ENCODE measurements at regions not wholly inside any gene's neighbourhood (a gene's known extent, or its start where the extent isn't known, plus 50 kb on each side); places are given as distances from the start of the nearest gene placed in this dataset.
"Not testable (repeated sequence)": the region's sequence is repeated elsewhere in the genome, so short reads cannot be mapped to it uniquely, and the experiment has no call there.

DNA sequence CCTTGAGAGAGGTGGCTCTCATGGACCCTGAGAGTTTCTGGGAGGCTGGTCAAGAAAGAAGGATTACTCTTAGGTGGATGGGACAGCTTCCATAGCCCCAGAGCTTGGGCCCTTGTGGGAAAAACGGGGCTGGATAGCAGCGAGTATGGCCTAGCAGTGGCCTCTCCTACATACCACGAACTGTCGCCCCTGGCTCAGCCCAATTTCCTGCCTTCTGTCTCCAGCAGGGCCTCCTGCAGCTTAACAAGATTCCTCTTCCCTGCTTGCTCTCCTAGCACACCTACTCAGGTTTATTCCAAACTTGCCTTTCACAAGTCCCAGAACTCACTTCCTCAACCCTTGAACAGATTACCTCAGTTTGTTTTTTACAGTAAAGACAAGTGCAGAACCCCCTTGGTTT is 139.7 kb upstream of the TPM1 start:
- DNase-seq, result no peak

DNA sequence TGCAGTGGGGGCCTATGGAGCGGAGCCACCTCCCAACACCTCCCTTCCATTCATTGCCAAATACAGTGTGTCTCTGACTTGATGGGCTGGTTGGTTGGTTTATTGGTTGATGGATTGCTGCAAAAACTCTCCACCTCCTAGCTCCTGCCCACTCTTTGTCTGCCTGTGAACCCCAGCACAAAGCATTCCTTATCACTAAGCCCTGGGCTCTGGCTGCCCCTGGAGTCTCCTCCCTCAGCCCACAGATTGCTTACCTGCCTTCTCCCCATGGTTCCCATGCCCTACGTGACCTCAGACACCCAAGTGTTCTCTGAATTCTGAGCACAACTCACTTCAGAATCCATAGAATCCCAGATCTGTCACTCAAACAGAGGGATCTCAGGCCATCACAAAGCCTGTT is 139.1 kb upstream of the TPM1 start:
- DNase-seq, result no peak

DNA sequence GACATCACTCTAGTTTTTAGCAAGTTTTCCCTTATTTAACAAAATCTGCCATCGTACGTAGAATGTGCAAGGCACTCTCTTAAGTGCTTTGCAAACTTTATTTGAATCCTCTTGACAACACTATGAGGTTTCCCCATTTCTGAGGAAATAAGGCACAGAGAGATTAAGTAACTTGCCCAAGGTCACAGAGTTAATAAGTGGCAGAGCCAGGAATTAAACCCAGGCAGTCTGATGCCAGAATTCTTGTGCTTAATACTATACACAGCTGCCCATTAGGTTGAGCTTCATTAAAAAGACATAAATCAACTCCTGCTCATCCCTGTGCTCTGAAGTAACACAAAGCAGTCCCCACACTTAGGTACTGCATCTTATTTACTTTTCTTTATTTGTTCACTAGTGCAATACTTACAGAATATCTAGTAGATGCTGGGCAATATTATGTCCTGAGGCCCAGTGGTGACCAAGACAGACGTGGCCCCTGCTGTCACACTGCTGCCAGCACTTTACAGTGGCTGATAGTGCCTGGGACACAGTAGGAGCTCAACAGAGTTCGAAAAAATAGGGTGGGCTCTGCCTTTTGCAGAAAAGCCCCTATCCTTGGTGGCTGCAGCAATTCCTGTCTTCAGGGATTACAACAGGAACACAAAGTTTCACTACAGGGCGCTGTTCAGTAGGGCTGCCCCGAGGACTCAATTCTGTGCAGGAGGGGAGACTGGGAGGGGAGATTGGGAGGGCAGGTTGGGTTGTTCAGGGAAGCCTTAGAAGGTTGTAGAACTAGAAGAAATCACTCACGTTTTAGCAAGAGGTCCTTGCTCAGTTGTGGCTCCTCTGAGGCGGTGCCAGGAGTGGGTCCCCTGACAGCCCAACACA is 138.3 kb upstream of the TPM1 start:
- no peak for DNase-seq

DNA sequence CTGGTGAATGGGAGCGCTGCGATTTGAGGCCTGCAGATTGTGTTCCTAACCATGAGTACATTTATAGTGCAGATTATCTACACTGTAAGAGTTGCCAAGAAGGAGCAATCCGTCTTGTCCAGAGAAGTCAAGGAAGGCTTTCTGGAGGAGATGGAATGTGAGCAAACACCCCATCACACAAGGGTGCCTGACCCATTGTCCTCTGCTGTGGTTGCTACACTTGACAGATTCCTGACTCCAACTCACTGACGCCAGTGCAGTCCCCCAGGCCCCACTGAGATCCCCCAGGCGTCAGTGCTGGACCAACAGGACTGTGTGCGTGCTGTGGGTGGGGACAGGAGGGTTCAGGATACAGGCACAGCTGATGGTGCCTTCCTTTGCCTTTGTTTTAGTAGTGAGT is 135.9 kb upstream of the TPM1 start:
- no peak for DNase-seq

DNA sequence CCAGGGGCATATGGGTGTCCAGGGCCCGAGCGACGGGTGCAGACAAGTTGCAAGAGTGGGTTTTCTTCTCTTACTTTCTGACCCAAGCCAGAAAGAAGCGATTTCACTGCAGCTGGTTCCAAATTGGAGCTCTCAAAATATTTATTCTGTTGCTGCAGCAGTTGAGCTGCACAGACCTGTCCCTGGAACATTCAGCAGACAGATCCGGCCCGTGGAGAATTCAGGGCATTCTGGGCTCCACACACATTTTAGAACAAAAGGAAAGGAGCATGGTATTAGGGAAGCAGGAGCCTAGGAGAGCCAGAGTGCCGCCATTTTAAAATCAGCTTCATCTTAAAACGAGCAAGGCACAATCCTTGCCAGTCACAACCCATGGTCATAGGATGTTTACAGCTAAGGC is 135.3 kb upstream of the TPM1 start:
- DNase-seq, result no peak

DNA sequence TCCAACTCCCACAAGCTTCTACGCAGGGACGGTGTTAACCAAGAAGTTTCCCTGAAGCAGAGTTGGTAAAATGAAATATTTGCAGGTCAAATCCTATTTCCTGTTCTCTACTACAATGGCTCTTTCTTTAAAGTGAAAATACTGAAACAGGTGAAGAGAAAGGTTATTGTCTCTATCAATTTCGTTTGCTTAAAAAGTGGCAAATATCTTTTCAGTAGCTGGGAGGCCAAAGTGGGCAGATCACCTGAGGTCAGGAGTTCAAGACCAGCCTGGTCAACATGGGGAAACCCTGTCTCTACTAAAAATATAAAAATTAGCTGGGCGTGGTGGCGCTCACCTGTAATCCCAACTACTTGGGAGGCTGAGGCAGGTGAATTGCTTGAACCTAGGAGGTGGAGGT is 134.2 kb upstream of the TPM1 start:
- DNase-seq, result not testable (repeated sequence)

DNA sequence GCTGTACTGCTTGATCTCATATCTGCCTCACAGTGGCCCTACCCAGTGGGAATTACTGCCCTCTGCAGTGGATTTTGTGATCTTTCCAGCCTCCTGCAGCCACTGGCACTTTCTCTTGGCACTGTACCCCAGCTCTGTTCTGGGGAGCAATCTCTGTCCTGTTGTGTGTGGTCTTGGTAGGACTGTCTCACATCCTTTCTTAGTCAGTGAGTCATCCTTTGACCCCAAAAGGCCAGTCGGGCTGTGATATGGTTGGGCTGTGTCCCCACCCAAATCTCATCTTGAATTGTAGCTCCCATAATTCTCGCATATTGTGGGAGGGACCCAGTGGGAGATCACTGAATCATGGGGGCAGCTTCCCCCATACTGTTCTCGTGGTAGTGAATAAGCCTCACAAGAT is 133.3 kb upstream of the TPM1 start:
- no peak for DNase-seq

DNA sequence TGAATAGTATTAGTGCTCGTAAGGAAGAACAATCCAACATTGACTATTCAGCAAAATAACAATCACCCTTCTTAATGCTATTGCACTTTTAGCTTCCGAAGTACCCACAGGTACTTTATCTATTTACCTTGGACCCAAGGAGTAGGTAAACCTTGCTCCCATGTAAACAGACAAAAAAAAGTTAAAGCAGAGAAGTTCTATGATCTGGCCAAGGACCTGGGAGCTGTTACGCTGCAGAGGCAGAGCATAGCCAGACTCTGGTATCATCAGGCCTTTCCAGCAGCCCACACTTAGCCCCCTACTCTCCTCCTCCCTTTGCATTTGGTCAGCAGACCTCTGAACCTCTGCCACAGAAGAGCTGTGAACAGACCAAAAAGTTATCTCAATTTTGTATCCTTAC is 130.3 kb upstream of the TPM1 start:
- no peak for DNase-seq

DNA sequence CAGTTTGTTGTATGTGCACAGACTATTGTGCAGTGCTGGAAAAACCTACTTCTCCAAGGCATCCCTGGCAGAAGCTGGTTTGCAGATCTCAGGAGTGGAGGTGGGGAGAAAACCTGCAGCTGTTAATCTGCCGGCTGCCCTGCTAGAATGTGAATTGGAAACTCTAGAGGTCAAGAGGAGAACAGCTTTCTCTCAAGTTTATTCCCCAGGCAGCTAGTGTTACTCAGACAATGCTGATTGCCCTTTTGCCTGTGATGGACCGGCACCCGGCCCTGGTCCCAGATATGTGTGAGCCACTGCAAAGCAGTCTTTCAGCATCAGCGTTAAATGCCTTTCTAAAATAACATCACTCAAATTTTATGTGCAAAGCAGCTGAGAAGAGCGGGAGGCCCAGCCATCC is 129.7 kb upstream of the TPM1 start:
- DNase-seq, result no peak

DNA sequence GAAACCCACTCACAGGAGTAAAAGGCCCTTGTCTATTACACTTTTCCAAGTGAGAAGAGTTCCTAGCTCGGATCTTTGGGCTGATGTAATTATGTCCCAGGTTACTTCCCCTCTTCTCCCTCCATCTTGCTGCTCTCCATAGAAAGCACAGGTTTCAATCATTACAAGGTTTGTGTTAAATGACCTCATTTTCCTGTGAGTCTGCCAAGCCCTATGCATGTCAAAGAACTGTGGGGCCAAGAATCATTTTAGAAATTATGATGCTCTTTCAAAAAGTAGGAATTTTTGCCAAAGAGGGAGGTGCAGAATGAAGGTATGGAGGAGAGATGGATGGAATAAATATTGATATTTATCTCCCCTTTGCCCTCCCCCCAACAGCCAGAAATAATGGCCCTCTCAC is 129.3 kb upstream of the TPM1 start:
- no peak for DNase-seq

DNA sequence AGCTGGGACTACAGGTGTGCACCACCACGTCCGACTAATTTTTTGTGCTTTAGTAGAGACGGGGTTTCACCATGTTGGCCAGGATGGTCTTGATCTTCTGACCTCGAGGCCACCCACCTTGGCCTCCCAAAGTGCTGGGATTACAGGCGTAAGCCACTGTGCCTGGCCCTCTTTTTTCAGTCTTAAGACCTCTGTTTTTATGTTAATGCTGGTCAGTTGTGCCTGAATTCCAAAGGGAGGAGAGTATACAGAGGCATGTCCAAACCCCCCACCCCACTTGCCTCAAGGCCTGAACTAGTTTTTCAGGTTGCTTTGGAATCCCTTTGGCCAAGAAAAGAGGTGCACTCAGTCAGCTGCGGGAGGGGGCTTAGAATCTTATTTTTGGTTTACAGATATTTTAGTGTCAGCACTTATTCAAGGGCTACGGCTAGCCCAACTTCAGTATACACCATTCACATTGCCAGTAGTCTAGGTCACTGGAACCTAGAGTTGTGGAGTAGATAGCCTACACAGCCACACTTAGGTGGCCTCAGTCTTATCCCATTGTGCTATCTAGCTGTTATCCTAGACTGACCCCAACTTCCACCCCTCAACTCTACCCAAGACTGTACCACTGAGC is 128.0 kb upstream of the TPM1 start:
- DNase-seq, result no peak

DNA sequence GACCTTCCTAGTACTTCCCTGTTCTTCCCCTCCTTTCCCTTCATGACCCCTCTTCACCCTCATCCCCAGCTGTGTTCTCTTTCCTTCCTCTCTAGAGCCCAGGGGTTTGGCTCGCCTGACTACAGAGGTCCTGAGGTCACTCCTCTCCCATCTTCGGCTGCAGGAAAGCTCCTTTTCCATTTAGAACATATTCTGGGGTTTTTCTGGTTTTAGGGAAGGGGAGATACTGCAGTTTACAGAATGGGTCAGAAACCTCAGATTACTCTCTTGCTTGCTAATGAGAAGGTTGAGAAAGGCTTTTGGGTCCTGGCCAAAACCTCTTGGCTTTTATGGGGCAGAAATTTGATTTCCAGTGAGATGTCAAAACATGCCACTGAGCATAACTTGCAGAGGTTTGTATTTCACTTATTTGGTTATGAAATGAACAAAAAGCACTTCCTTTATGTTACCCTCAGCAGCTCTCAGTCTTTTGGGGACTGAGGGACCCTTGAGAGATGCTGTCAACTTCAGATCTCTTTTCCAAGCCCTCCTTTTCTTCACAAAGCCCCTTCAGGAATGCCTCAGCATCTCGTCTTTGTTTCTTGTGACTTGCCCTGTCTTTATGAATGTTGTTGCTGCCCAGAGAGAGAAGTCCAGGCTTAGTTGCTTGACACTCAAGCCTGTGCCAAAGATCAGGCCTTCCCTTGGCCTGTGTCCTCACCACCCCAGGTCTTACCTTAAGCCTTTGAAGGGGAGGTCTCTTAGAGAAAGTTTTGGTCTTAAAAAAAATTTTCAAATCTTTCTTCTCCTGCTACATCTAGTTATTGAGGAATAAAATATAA is 121.7 kb upstream of the TPM1 start:
- no peak for DNase-seq

DNA sequence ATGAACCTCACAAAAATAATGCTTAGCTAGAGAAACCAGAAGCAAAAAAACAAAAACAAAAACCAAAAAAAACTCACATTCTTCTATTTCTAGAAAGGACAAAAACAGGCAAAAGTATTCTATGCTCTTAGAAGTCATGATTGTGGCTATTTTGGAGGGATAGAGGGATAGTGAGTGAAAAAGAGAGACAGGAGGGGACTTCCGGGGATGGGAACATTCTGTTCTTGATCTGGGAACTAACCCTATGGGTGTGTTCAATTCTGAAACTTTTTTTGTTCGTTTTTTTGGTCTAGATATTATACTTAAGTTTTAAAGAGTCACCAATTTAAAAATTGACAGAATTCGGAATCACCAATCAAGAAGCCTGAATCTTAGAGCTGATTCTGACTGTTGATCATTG is 120.0 kb upstream of the TPM1 start:
- no peak for DNase-seq

DNA sequence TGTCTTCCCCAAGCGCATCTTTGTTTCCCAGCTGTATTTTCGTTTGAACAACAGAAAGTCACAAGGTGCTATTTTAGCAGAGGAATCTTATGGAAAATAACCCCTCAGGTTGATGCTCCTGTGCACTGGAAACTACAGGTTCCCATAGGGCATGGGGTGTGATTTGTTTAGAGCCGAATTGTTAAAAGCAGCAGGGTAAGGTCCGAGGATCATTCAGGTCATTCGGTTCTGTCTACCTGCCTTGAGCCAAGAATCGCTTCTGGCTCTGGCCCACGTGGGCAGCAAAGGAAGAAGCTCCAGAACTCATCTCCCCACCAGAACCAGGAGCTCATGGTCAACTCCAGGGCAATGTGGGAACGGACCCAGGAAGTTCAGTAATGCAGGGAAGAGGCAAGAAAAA is 116.7 kb upstream of the TPM1 start:
- no peak for DNase-seq

DNA sequence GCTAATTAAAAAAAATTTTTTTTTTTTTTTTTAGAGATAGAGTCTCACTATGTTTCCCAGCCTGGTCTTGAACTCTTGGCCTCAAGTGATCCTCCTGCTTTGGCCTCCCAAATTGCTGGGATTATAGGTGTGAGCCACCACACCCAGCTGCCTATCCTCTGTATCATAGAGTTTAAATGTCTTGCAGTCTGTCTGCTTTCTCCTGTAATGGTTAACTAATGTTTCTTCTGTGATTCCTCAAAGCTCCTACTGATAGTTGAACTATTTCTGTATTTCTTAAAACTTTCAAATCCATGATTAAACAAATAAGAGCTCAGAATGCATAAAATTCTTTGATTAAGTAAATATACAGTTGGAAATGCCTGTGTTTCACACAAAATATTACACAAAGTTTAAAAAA is 115.4 kb upstream of the TPM1 start:
- DNase-seq, result no peak

DNA sequence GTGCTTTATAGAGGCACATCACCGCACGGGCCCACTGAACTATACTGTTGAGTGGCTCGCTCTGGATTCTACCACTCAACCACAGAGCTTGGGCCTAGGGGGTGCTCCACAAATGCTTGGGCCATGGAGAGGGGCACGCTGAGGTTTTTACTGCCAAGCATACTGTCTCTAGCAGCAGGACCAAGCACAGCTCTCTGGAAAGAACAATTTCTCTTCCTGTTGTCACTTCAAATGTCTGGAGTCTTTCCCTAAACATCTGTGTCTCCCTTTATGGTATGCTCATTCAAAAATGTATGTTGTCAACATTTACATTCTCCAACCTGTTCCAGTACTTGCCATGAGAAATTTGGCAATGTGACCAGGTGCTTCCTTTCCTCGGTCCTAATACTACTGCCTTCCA is 114.7 kb upstream of the TPM1 start:
- no peak for DNase-seq

DNA sequence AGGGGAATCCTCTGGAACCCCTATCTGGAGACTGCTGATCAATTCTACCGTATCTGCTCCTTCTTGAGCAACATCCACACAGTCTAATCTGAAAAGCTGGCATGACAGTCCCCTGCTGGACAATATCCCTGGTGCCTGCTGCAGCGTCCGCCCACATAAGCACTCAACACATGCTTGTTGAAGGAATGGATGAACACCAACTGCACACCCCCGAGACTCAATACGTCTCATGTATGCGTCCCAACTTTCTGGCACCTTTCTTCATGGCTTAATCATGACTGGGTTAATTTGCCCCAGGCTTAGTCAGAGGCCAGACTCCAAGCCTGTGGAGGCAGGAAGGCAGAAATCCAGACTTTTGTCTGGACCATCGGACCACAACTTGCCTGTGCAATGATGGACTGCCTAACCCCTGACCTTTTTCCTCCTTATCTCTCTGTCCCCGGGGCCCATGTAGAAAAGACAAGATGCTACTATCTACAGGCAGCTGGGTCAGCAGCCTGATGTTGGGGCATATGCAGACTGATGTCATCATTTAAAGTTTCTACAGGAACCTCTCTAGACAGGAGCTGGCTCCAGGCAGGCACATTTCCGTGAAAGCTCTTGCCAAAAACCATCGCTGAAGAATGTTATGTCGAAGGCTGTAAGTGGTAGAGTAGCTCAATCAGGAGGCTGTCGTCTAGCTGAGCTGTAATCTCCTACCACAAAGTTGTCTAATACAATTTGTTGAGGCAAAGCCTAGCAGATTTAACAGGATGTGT is 114.1 kb upstream of the TPM1 start:
- DNase-seq, result no peak

DNA sequence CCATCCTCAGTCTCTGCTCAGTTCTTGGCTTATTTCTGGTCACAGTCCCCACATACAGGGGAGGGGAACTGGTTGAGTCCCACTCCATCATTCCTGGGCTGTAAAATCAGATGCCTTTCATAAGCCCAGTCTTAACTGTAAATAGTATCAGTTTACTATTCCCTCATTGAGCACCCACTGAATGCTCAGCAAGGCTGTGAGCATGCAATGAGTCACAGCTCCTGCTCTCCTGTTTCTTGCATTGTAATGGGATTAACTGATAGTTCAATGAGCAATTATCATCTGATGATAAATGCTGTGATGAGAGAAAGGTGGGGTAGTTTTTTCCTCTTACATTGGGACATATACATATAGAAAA is 113.6 kb upstream of the TPM1 start:
- no peak for DNase-seq

DNA sequence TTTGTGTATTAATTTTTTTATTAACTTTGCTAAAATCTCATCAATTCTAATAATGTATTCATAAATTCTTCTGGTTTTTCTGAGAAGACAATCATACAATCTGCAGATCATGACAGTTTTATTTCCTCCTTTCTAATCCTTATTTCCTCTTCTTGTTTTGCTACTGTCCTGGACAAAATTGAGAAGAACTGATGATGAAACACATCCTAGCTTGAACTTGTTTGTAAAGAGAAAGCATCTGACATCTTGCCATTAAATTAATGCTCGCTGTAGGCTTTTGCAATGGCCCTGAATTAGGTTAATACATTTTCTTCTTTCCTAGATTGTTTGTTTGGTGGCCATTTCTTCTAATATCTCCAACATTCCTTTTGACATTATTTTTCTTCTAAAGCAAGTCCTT is 110.9 kb upstream of the TPM1 start:
- no peak for DNase-seq

DNA sequence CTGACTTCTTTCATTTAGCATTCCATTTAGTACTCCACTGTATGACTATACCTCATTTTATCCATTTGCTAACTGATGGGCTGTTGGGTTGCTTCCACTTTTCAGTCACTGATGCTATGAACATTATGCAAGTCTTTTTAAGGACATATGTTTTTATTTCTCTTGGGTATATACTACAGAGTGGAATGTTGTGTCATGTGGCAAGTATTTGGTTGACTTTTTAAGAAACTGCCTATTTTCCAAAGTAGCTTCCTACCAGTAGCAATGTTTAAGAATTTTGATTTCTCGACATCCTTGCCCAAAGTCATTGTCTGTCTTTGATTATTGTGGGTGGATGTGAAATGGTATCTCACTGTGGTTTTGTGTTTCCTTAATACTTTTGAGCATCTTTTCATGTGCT is 110.1 kb upstream of the TPM1 start:
- DNase-seq, result no peak

DNA sequence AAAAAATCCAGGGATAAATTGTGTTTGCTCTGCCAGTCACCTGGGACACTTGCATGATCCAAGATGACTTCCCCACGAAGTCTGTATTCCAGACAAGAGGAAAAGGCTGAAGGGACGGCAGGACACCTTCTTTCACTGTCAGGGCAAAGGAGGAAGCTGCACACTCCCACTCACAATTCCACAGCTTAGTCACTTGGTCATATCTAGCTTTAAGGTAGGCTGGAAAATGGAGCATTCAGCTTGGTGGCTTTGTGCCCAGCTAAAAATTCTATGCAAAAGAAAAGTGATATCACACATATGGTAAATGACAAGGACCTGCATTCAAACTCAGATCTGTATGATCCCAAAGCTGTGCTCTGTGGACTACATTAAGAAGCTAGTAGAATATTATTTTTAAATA is 109.2 kb upstream of the TPM1 start:
- DNase-seq, result no peak

DNA sequence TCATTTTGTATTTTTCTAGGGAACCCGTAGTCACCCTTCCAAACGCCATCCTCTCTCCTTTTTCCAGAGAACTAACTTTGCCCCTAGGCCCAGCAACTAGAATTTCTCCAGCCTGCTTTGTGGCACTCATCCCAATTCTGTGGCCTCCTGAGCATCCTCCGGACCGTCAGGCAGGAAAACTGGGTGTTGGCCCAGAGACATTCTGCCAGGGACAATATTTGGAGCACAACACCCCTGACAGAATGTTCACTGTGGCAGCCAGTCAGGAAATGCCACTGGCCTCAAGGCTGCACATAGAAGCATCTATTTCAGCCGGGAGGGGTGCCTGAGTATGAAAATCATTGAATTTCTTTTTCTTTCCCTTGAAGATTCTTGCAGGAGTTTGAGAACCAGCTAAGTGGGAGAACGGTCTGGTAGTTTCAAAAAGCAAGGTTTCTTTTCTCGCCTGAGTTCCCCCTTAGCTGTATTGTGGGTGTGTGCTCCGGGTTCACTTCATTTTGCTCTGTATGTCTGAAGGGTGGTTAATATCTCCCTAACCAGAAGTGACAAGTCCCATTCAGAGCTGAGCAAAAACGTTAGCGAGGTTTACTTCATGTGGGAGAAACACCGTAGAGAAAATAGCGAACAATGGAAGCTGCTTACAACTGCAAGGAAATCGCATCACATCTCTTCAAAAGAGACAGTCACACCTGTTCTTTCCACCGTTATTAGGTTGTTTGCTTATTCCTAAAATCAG is 108.1 kb upstream of the TPM1 start:
- DNase-seq, result no peak

Data from activated naive CD4-positive, alpha-beta T cell (primary cell).